Bronchial epithelial cell (primary cell): ENCODE measurements at regions not wholly inside any gene's neighbourhood (a gene's known extent, or its start where the extent isn't known, plus 50 kb on each side); places are given as distances from the start of the nearest gene placed in this dataset.

ENCODE experiments used
- DNase-seq: peaks from one replicate; pipeline ENCODE4 v3.0.0-alpha.2; 2010; ENCODE audit warnings: low read depth
- FAIRE-seq: peaks from 2 replicates; lab custom pipeline; 2011; peaks lifted over from hg19 to GRCh38; lab: Jason Lieb, UNC
- H3K27me3 ChIP-seq: 2 replicates; pipeline ENCODE4 v1.5.1; 2011; ENCODE audit warnings: low read length; ENCODE audit not compliant: control insufficient read depth, insufficient read depth
- H3K36me3 ChIP-seq: 2 replicates; pipeline ENCODE4 v1.5.1; 2011; ENCODE audit warnings: low read length; ENCODE audit not compliant: control insufficient read depth, insufficient read depth
- H3K4me3 ChIP-seq: 2 replicates; pipeline ENCODE4 v1.5.1; 2011; ENCODE audit warnings: mild to moderate bottlenecking, low read depth, low read length, control low read depth
- TF ChIP-seq, protein P1 (sequence below): IDR thresholded peaks from 2 replicates; pipeline ENCODE4 v1.5.1; 2011; ENCODE audit warnings: mild to moderate bottlenecking, moderate library complexity, low read length, control low read depth, inconsistent platforms; ENCODE audit not compliant: insufficient read depth, severe bottlenecking

DNA sequence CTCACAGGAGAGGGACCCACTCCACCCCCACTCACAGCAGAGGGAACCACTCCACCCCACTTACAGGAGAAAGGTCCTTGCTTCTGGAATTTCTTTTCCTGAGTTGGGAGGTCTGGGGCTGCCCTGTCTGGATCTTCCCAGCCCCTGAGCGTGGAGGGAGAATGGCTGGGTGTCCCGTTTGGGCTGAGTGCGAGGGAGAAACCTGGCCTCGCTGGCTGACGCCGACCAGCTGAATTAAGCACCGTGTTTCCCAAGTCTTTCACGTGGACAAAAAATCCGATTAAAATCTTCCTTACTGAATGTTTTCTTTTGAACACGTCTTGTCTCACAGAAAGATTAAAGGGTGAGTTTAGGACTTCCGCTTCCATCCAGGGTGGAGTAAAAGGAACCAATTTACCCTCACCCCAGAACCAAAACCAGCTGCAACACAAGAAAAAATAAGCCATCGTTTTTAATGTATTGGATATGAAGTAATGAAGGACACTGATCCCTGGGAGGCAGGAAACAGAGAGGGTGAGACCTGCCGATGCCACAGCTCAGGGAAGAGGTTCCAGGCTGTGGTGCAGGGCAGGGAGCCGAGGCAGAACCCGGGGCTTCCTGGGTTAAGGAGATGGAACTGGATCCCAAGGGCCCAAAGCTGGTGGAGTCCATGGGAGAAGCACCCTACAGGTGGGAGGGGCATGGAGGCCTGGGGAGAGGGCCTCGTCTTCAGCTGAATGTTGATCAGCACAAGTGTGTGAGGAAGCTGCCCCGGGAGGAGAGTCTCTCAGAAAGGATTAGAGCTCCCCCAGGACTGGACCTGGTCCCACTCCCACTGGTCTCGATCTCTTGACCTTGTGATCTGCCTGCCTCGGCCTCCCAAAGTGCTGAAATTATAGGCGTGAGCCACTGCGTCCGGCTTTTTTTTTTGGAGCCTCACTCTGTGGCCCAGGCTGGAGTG lies 60.3 kb downstream of the RTP5 start:
- no peak for DNase-seq
- Histone ChIP-seq H3K36me3 (no peaks in the 10 kb centered on the region), H3K4me3 (no peak overlapping the region), H3K27me3 (no peaks in the 10 kb centered on the region)
- no peak for FAIRE-seq
- TF ChIP-seq, protein P1, sequence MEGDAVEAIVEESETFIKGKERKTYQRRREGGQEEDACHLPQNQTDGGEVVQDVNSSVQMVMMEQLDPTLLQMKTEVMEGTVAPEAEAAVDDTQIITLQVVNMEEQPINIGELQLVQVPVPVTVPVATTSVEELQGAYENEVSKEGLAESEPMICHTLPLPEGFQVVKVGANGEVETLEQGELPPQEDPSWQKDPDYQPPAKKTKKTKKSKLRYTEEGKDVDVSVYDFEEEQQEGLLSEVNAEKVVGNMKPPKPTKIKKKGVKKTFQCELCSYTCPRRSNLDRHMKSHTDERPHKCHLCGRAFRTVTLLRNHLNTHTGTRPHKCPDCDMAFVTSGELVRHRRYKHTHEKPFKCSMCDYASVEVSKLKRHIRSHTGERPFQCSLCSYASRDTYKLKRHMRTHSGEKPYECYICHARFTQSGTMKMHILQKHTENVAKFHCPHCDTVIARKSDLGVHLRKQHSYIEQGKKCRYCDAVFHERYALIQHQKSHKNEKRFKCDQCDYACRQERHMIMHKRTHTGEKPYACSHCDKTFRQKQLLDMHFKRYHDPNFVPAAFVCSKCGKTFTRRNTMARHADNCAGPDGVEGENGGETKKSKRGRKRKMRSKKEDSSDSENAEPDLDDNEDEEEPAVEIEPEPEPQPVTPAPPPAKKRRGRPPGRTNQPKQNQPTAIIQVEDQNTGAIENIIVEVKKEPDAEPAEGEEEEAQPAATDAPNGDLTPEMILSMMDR = no peak

DNA sequence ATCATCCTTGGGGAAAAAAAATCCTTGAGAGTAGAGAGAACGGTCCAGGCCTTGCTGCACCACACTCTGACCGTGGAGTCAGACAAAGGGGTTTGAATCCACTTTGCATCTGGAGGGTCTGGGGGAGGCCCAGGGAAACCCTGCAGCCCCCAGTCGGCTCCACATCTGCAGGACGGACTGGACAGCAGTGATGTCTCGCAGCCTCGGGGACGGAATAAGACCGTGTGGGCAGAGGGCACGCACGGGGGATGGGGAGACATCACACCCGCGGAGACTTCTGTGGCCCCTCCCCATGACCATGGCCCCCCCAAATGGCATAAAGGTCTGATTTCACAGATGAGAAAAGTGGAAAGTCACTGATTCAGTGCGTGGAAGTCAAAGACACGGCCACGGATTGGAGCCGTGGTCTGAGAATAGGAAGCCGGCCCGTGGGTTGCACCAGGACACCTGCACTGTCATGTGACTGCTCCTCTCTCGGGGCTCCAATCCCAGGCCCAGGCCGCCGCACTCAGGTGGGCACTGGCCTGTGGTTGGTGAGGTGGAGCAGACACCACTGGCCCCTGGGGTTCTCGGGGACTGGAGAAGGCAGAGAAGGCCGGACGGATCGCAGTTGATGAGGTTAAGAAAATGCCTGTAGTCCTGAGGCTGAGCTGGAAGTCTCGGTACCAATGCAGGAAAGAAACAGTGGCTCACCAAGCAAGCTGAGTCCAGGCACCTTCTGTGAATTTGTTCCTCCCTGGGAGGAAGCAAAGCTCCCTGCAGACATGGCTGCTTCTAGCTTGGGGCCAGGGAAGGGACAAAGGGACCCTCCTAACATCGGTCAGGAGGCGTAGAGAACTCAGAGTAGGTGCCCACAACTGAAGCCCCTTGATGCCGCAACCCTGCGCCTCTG lies 61.8 kb downstream of the RTP5 start:
- DNase-seq (no peak), FAIRE-seq (no peak)
- Histone ChIP-seq H3K27me3 (no peaks in the 10 kb centered on the region), H3K4me3 (no peak overlapping the region), H3K36me3 (no peaks in the 10 kb centered on the region)
- TF ChIP-seq, protein P1 = no peak

DNA sequence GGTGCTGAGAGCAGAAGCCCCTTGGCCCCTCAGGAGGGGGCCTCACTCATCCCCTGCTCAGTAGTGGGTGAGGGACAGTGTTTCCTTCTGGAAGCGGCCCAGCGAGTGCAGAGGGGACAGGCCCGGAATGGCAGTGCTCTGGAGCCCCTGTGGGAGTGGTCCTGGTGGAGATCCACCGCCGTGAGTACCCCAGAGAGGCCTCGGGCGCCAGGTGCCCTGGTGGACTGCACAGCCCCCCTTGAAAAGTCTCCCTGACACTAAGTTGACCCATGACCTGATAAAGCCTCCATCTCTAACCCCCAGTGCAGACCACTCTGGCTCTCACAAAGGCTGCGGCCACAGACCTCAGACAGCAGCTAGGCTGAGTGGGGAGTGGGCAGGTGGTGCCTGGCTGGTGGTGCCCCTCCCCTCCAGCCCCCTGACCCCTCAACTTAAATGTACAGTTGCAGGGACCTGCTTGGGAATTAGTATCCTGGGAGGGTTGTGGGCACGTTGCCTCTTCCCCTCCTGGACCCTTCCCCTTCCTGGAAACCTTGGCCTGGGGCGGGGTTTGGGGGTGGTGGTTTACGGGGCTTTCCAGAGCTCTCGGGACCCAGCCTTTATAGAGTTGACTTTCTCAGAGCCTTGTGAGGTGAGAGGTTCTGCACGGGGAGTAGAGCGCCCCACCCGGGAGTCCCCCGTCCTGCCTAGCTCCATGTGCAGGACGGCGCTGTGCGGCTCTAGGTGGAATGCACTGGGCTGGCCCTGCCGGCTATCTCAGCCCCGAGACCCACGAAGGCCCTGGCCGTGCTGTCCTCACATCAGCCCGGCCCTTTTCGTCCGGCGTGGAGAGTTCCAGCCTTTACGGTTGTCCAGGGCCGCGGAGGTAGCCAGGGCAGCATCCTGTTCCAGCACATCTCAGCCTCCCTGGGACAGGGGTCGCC lies 62.7 kb downstream of the RTP5 start:
- no peak overlapping the region for H3K4me3 ChIP-seq
- no peak for DNase-seq
- no peaks in the 10 kb centered on the region for H3K27me3 ChIP-seq
- FAIRE-seq = no peak
- H3K36me3 ChIP-seq = no peaks in the 10 kb centered on the region
- TF ChIP-seq, protein P1 = no peak

DNA sequence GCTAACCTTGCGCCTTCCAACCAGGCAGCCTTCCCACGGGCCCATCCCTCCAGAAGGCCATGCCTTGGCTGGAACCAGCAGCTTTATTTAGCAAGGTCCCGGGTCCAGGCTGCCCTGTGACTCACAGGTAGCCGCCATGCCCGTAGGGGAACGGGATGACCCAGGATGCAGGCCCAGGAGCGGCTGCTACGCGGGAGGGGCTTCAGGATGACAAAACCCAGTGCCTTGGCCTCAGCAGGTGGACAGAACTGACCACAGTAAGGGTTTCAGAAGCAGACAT lies 63.3 kb downstream of the RTP5 start:
- FAIRE-seq (no peak), DNase-seq (no peak)
- Histone ChIP-seq H3K4me3 (no peak overlapping the region), H3K36me3 (no peaks in the 10 kb centered on the region), H3K27me3 (no peaks in the 10 kb centered on the region)
- TF ChIP-seq, protein P1 = no peak

DNA sequence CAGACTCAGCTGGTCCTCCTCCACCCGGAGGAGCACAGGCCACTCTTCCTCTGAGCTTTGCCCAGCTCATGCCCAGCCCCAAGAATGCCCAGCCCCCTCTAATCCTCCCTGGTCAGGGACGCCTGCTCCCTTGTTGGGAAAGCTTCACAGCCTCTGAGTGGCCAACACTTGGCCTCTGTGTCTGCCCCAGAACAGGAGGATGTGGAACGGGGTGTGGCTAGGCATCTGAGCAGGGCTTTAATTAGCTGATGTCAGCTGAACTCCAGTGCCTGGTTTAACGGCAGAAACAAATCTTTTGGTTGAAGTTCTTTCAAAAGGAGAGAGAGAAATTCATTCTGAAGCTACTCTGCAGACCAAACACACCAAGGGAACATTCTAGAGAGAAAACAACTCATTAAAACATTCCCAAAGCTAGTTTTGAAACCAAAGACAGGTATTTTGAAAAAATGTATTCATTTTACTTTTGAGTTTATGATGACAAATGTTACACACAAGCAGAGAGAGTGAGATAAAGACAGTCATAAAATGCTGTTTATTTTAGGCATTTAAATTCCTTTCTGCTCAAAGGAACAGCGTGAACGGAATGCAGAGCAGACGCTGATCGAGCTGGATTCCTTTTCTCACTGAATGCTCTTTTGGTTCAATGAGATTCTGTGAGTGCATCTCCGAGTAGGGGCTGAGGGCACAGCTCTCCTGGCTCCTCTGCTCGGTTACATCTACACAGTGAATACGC lies 63.8 kb downstream of the RTP5 start:
- no peaks in the 10 kb centered on the region for H3K36me3 ChIP-seq
- H3K4me3 ChIP-seq = no peak overlapping the region
- no peaks in the 10 kb centered on the region for H3K27me3 ChIP-seq
- no peak for DNase-seq
- FAIRE-seq = no peak
- TF ChIP-seq, protein P1 = no peak
